Keratinocyte (primary cell): ENCODE measurements at regions not wholly inside any gene's neighbourhood (a gene's known extent, or its start where the extent isn't known, plus 50 kb on each side); places are given as distances from the start of the nearest gene placed in this dataset.

Experiments used
- CTCF ChIP-seq, 3 experiments: IDR thresholded peaks in 1 of 3; conservative IDR thresholded peaks in 1 of 3; optimal IDR thresholded peaks in 1 of 3; 2 replicates in 2 of 3; 3 replicates in 1 of 3; pipeline versions ENCODE3 to v1.5.1; 2011; ENCODE audit warnings: low read length in 3 of 3, mild to moderate bottlenecking in 3 of 3, moderate library complexity in 2 of 3, control low read depth in 1 of 3, inconsistent platforms in 1 of 3; ENCODE audit not compliant: insufficient read depth in 2 of 3; ENCODE audit errors: extremely low read depth in 1 of 3
- EZH2 ChIP-seq: IDR thresholded peaks from one replicate; pipeline ENCODE4 v1.6.1; 2012; ENCODE audit warnings: inconsistent platforms, mild to moderate bottlenecking, low read length, moderate library complexity

GRCh38 chr4:126658411-126658810 lies 974.3 kb upstream of the INTU start:
- TF ChIP-seq CTCF (optimal IDR thresholded peaks at IDR 0.05 in 1 of 3, IDR thresholded peaks at IDR 0.05 in 1 of 3, conservative IDR thresholded peaks at IDR 0.05 in 1 of 3; ENCODE audit: extremely low read depth in 1 of 3, insufficient read depth in 2 of 3, low read length in 3 of 3) (no peak), EZH2 (no peak)
